ENCODE measurements at regions not wholly inside any gene's neighbourhood (a gene's known extent, or its start where the extent isn't known, plus 50 kb on each side); places are given as distances from the start of the nearest gene placed in this dataset.

GRCh38 chr2:240355001-240355891 lies 80.2 kb upstream of the GPC1 start:
- POLR2A ChIA-PET = no interaction called here
- Mint-ChIP-seq H3K27me3 (peaks cover 4% of the 10 kb centered on the region), H3K4me1 (ENCODE audit: low read depth) (no peaks in the 10 kb centered on the region), H3K27ac (no peak overlapping the region), H3K36me3 (ENCODE audit: low read depth) (no peaks in the 10 kb centered on the region), H3K4me3 (no peak overlapping the region), H3K9me3 (peaks cover 2% of the 10 kb centered on the region)
- Histone ChIP-seq H3K27me3 (ENCODE audit: control insufficient read depth in 1 of 2, insufficient read depth in 2 of 2, low read length in 2 of 2) (no peaks in the 10 kb centered on the region), H3K36me3 (ENCODE audit: insufficient read depth, low read length) (no peaks in the 10 kb centered on the region), H3K4me3 (ENCODE audit: low read length) (no peak overlapping the region), H3K4me1 (ENCODE audit: insufficient read depth, low read length) (no peaks in the 10 kb centered on the region), H3K9me3 (ENCODE audit: control insufficient read depth in 1 of 2, insufficient read depth in 1 of 2, low read length in 2 of 2) (peaks cover 5 to 35% of the 10 kb centered on the region in 2 experiments), H3K27ac (ENCODE audit: low read depth in 1 of 2, low read length in 2 of 2) (no peak overlapping the region)
- ATAC-seq (ENCODE audit: poor library complexity) (no peak), DNase-seq (no peak)
- CTCF ChIA-PET = no interaction called here
- TF ChIP-seq CTCF (IDR thresholded peaks at IDR 0.05) = no peak
- intact Hi-C loops (cut with DNase I, micrococcal nuclease) = no loop called here

- ChIA-PET POLR2A (no interaction called here), CTCF (no interaction called here)
- no peak overlapping the region for H3K4me3 Mint-ChIP-seq
- no peak for TF ChIP-seq CTCF (IDR thresholded peaks at IDR 0.05)
- peaks cover 7% of the 10 kb centered on the region for H3K9me3 Mint-ChIP-seq
- intact Hi-C loops (cut with DNase I, micrococcal nuclease) = no loop called here
- no peak overlapping the region for H3K27ac Mint-ChIP-seq
- Histone ChIP-seq H3K27ac (ENCODE audit: low read depth in 1 of 2, low read length in 2 of 2) (no peak overlapping the region), H3K27me3 (ENCODE audit: control insufficient read depth in 1 of 2, insufficient read depth in 2 of 2, low read length in 2 of 2) (no peaks in the 10 kb centered on the region), H3K9me3 (ENCODE audit: control insufficient read depth in 1 of 2, insufficient read depth in 1 of 2, low read length in 2 of 2) (peaks cover 10 to 36% of the 10 kb centered on the region in 2 experiments), H3K4me3 (ENCODE audit: low read length) (no peak overlapping the region), H3K36me3 (ENCODE audit: insufficient read depth, low read length) (no peaks in the 10 kb centered on the region), H3K4me1 (ENCODE audit: insufficient read depth, low read length) (no peaks in the 10 kb centered on the region)
- no peak for ATAC-seq (ENCODE audit: poor library complexity)
- no peaks in the 10 kb centered on the region for H3K4me1 Mint-ChIP-seq (ENCODE audit: low read depth)
- H3K36me3 Mint-ChIP-seq (ENCODE audit: low read depth) = no peaks in the 10 kb centered on the region
- peaks cover 4% of the 10 kb centered on the region for H3K27me3 Mint-ChIP-seq
- no peak for DNase-seq
Observed at GRCh38 chr2:240355962-240356361, 79.5 kb upstream of the GPC1 start.

- intact Hi-C loops (cut with DNase I, micrococcal nuclease) = no loop called here
- Histone ChIP-seq H3K4me1 (ENCODE audit: insufficient read depth, low read length) (no peaks in the 10 kb centered on the region), H3K27me3 (ENCODE audit: control insufficient read depth in 1 of 2, insufficient read depth in 2 of 2, low read length in 2 of 2) (no peaks in the 10 kb centered on the region), H3K9me3 (ENCODE audit: control insufficient read depth in 1 of 2, insufficient read depth in 1 of 2, low read length in 2 of 2) (peaks cover 17 to 46% of the 10 kb centered on the region in 2 experiments), H3K27ac (ENCODE audit: low read depth in 1 of 2, low read length in 2 of 2) (no peak overlapping the region), H3K4me3 (ENCODE audit: low read length) (no peak overlapping the region), H3K36me3 (ENCODE audit: insufficient read depth, low read length) (no peaks in the 10 kb centered on the region)
- POLR2A ChIA-PET = no interaction called here
- peaks cover 4% of the 10 kb centered on the region for H3K27me3 Mint-ChIP-seq
- no peak overlapping the region for H3K27ac Mint-ChIP-seq
- ATAC-seq (ENCODE audit: poor library complexity) = no peak
- no peaks in the 10 kb centered on the region for H3K4me1 Mint-ChIP-seq (ENCODE audit: low read depth)
- H3K36me3 Mint-ChIP-seq (ENCODE audit: low read depth) = no peaks in the 10 kb centered on the region
- no peak overlapping the region for H3K4me3 Mint-ChIP-seq
- peaks cover 7% of the 10 kb centered on the region for H3K9me3 Mint-ChIP-seq
- CTCF ChIA-PET = no interaction called here
- DNase-seq = no peak
- no peak for TF ChIP-seq CTCF (IDR thresholded peaks at IDR 0.05)
Observed at GRCh38 chr2:240356700-240357640, 78.5 kb upstream of the GPC1 start.

All from CD4-positive, alpha-beta T cell (primary cell).